CD4-positive, alpha-beta T cell treated with Interleukin-17A for 1 hour (primary cell): ENCODE measurements at regions not wholly inside any gene's neighbourhood (a gene's known extent, or its start where the extent isn't known, plus 50 kb on each side); places are given as distances from the start of the nearest gene placed in this dataset.

ENCODE experiments used
- DNase-seq: peaks from one replicate; pipeline ENCODE4 v3.0.0-alpha.2; 2020

DNA sequence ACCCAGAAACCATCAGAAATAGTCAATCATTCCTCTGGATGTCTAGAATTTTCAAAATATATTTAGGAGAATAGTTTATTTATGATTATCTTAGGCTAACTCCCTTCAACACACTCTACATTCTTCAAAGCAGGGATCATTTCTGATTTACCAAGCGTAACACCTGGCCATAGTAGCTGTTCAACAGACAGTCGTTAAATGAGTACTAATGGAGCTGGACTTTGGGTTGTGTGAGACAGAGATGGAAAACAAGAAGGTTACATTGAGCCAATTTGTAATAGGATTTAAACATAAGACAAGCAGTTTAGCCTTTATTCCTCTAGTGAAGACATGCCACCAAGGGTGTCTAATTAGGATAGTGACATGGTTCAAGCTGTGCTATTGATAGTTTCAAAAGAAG, 129.2 kb upstream of the ANO3 start:
- DNase-seq, result no peak

DNA sequence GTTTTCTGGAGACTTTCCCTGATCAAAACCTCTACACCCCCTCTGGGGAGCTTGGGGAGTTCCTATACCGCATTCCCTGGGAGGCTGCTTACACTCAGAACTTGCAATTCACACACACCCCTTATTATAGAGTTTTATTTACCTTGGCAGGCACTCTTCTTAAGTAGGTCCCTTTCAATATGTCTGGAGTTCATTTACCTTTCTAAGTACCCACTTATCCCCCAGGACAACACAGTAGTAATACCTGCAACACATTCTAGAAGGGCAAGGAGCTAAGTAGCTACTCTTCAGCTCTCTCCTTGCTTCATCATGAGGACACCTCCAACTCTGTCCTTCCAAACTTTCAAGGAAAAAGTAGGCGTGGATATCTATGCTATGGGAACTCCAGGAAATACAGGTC, 127.8 kb upstream of the ANO3 start:
- DNase-seq, result no peak

DNA sequence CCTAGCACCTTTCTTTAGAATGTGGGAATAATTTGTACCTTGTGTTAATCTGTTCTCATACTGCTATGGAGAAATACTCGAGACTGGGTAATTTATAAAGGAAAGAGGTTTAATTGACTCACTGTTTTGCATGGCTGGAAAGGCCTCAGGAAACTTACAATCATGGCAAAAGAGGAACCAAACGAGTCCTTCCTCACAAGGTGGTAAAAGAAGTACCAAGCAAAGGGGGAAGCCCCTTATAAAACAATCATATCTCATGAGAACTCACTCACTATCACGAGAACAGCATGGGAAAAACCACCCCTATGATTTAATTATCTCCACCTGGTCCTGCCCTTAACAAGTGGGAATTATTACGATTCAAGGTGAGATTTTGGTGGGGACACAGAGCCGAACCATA, 127.1 kb upstream of the ANO3 start:
- DNase-seq, result no peak

DNA sequence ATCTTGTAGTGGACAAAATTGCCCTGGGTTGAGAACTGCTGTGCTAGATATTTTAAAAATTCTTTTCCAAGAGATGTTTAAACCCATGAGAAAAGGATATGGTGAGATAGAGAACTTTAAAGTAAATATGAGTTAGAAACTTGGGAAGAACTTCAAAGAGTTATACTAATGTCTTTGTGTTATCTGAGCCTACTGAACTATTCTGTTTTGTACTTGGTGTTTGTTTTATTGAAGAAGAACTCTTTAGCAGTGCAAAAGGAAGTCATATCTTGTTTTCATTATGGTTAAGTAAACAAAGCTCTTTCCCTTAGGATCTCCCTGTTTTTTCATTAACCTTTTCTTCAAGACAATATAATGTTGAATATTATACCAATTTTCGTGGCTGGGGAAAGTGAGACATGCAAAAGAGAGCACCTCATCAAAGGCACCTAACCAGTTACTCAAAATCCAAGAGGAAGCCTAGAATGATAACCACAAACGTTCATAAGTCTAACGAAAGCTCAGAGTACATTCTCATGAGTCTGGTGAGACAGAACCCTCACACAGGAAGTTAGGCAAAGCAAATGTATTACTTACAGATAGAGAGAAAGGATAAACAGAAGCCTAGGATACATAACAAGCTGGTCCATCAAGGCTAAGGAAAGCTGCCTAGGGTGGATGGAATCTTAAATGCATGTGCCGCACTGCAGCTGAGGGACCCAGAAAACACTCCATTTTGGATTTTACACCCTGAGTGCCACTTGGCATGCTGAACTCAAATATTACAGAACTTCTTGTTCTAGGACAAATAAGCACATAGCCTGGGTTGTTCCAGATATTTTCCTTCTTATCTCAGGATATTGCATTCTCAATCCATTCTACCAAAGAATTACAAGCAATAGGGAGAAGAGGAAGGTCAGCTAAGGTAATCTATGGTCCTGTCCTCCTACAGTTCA, 112.5 kb upstream of the ANO3 start:
- DNase-seq, result no peak

DNA sequence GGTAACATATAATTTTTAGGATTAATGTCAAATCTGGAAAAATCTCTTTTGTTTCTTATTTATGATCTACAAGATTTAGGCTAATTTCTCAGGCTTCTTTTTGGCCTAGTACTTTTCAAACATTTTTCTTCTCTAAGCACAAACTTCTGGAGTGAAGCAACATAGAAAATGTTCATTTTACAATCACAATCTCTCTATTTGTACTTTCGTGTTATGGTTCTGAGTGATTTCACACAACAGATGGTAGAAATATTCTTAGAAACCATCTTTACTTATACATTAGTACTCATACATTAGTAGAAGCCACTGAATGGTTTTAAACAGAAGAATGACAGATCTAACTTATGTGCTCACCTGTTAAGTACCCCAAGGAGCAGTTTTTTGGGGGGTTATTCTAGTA, 106.3 kb upstream of the ANO3 start:
- DNase-seq, result no peak

DNA sequence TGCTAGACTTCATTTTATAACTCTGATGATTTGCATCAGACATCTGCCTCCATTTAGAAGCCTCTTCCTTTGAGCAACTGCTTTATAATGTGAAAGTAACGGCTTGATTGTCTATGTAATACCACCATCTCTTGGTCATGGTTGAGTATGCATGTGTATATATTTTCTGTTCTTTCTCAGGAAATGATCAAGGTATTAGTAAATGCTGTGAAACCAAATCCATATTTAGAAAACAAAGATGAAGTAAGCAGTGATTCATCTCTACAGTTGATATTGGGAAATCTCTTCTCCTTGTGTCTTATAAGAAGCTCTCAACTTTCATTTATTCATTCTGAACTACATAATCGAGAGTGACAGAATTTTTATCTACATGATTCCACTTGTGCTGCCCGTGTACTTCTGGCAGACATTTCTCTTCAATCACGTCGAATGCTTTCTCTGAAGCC, 104.6 kb upstream of the ANO3 start:
- DNase-seq, result no peak

DNA sequence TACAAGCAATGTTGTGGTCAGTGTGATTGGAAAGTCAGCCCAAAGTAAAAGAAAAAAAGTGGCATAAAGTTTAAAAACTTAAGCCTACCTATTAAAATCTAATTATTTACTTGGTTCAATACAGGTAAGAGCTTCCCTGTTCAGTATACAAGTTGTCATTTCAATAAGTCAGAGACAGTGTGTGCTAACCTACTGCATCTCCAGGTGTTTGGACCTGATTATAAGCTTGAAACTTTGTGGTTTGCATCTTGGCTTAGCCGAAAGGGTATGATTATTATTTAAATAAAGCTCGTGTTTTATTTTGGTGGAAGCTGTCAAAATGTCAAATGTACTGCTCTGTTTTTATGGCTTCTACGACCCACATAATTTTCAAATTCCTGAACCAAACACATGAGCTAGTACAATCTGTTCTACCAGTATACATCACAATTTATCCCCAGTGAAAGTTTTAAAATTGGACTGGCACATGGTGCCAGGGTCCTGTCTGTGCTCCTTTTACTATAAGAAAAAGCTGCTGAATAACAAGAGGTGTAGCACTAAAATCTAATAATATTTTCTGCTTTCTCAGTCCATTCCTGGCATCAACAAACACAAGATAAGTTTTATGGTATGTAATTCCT, 103.9 kb upstream of the ANO3 start:
- no peak for DNase-seq

DNA sequence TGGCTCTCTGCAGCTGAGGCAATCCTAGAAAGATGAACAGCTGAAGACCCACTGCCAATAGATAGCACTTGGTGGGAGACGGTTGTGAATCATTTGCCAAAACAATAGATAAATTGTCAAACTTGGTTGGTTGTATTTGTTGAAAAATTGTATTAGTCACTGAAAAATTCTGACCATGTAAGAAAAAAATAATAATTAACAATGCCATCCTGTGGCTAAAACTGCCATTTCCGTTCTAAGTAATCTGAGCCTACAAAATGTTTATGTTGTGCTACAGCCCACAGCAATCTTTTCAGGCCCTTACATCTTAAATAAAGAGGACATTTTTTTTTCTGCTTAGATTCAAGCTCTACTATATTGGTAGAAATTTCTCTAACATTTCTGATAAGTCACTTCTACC, 103.2 kb upstream of the ANO3 start:
- DNase-seq, result no peak

DNA sequence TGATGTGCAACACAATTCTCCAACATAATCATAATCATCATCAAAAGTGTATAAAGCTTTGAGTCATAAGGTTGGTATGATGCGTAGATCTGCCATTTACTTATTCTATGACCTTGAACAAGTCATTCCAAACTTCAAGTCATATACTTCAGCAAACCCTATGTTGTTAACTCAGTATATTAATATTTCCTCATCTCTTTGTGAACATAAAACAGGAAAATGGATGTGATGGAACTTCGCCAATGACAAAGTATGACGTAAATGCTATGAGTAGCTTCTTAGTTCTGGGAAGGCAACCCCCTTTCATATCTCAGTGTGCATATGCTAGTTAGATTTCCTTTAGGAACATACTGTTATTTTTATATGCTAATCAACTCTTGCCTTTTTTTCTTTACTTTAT, 102.7 kb upstream of the ANO3 start:
- DNase-seq, result no peak

DNA sequence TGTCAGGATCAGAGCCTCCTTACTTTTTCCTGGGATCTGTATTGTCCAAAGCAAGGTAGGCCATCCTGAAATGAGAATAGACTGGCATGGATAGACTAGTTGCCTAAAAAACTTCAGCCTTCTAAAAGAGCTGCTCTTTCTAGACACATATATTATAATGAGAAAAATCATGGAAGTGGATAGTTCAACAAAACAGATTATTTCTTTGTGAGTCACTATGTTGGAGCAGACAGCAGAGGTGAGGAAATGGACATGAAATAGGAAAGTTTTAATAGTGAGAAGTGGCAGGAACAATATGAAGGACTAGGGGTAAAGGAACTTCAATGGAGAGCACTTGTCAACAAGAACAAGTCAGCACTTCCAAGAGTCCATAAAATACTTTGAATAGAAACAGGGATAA, 101.9 kb upstream of the ANO3 start:
- no peak for DNase-seq

DNA sequence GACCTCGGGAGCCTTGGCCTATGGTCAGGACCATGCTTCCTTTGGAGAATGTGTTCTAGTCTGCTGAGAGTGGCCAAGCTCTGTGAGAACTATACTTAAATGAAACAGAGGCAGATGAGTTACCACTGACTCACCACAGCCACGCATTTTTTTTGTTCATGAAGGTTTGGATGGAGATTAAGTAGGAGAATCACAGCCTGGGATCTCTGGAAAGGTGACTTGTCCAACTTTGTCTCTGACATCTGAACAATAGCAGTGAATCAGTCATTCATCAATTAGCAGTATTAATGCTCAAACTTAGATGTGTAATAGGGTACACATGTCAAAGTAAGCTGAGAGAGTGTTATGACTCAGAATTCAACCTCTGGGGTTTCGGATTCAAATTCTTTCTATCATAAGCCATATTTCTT, 100.7 kb upstream of the ANO3 start:
- no peak for DNase-seq

DNA sequence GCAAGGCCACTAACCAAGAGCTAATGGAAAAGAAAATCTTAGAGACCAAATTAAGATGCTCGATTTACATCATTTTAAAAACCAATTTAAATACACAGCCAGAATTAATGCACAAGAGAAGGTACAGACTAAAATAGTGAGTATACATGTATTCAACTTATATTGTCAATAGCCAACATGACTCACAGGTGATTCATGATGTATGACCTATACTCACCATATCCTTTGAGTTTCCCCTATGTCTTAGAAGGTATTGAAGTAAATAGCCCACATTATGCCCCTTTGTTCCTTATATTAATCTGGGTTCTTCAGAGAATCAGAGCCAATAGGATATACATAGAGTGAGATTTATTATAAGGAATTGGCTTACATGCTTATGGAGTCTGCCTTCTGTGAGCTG, 97.5 kb upstream of the ANO3 start:
- no peak for DNase-seq

DNA sequence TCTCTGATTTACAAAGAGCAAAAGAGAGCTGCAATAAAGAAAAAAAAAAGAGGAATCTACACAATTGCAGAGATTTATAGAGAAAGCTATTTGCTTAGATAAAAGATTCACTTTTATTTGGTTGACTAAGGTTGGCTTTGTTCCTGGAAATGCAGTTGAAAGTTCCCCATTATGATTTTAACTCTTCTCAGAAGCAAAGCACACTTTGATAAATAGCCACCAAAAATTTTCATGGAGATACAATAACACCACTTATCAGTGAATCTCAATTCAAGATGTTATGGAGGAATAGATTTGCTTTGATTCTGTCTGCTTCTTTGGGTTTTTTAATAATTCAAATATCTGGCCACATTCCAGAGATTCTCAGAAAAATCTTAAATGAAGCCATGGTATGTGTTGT, 88.5 kb upstream of the ANO3 start:
- DNase-seq, result no peak

DNA sequence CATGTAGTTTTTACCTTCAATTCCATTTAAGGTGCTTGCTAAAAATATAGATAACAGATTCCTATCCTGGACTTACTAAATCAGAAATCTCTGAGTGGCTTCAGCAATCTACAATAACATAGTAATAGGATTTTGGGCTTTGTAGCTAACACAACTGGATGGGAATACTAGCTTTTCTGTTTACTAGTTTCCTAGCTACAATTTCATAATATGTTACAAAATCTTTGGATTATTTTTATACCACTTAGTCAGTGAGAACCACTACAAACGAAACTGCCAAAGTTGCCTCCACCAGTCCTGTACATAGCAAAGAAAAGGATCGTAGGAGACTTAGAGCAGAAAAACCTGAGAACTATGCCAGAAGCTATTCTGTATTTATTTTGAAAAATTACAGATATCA, 87.7 kb upstream of the ANO3 start:
- no peak for DNase-seq

DNA sequence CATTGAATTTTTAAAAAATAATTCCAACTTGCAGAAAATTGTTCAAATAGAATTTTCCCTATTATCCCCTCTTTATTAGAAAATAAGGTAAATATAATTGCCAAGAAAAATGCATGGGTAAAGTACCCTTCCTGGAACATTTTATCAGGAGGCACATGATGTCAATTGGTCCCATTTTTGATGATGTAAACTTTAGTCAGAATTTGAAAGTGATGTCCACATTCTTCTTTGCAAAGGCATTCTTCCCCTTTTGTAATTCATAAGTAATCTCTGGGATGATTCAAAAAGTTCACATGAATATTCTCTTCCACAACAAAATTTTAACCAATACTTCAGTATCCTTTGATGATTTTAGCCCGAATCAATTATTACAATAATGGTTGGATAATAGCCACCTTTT, 86.9 kb upstream of the ANO3 start:
- DNase-seq, result no peak

DNA sequence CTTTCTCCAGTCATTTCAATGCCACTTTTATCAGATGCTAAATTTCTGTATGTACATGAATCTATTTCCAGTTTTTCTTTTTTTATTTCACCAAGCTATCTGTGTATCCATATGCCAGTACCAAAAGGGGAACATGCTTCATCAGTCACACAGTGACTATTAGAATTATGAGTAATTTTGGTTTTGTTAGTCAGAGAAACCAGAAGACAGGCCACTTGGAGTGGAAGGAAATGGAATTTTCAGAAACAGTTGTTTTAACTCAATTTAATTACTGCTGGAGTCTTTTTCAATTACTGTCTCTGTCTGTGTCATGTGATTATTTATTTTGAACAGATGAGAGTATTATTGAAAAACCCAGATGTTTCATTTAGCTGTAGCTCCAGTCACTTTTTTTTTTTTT, 84.6 kb upstream of the ANO3 start:
- no peak for DNase-seq

DNA sequence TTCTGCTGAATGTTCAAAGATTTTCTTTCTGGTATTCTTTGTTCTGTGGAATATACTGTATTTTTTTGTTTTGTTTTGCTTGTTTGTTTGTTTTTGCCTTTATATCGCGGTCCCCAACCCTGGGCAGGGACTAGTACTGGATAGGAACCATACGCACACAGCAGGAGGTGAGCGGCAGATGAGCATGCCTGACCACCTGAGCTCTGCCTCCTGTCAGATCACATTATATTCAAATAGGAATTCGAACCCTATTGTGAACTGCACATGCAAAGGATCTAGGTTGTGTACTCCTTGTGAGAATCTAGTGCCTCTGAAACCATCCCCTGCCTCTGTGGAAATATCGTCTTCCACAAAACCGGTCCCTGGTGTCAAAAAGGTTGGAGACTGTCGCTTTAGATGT, 83.3 kb upstream of the ANO3 start:
- DNase-seq, result no peak

DNA sequence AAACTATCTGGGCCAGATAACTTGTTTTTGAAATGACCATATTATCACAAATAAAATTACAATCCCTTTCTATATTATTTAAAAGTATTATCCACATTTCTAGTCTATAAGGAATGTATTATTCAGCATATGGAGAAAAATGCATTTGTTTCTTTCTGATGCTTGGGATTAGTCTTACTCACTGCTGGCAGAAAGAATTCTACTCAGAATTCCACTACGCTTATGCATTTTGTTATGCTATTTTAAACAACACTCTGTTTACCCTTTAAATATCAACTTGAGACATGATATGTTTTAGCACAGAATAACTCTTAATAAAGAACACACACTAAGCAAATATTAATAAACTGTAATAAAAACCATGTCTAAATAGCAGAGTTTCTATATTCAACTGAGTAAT, 77.6 kb upstream of the ANO3 start:
- DNase-seq, result no peak

DNA sequence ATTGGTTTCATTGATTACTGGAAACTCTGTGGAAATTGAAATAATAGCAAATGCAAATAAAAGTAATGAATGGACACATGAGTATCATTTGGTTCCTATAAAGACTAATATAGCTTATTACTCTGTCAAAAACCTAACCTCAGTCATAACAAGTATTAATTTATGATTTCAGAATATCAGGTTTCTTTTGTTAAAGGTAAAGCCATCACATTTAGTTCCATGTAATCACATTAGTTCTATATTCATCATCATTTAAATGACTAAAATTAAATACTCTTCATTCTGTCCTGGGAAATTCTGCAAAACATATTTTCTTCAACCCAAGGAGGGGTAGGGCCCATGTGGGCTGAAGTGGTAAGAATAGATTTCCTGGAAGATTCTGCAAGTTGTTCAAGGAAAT, 68.2 kb upstream of the ANO3 start:
- no peak for DNase-seq

DNA sequence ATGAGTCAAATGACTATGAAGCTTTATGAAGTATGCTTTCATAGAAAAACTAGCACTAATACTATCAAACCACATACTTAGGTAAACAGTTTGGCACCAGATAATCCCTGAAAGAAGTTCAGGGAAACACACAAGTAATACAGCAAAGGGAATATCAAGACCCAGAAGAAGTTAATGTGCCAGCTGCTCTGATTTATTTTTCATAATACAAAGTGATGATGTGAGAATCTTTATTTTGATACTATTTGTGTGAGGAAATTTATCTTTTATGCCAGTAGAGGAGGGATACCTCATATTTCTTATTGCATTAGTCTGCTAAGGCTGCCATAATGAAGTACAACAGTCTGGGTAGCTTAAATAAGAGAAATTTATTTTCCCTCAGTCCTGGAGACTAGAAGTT, 67.7 kb upstream of the ANO3 start:
- no peak for DNase-seq

DNA sequence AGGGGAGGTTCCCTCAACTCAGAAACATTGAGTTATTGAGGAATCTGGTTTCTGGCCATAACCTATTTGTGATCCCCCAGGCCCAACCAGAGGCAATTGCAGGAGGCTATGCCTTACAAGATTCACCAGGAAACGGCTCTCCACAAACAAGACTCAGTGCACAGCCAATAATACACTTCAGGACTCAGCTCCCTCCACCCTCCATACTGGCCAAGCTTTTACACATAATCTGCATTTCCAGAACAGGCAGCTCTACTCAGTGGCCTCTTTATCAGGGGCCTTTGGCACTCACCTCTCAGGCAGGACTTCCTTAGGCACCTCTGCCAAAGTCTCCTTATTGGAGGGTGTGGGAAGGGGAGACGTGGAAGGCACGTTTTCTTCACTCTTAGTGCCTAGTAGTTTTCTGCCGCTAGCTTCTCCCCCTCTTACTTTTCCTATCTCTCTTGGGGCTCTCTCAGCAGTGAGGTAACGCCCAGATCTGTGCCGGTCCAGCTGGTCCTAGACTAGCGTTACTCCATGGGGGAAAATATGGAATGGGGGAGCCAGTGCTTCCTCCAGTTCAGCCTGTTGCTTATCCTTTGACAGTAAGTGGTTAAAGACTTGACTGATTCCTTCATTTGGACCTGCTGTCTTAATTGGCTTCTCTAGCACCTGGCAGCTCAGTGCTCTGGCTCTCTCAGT, 62.8 kb upstream of the ANO3 start:
- DNase-seq, result no peak

DNA sequence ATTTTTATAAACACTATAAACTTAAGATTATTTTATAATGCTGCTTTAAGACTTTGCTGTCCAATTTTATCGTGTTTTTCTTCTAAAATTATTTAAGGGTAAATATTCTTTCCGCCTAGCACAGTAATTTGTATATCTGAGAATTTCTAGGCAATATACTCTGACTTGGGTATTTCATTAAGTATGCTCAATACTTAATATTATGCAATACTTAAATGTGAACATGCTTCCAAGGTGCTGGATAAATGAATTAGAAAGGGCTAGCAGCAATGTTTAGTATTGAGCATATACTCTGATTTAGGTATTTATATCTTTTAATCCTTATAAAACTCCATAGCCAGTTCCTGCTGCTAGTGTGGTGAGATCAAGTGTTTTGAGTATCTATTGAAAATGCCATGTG, 60.3 kb upstream of the ANO3 start:
- DNase-seq, result no peak

DNA sequence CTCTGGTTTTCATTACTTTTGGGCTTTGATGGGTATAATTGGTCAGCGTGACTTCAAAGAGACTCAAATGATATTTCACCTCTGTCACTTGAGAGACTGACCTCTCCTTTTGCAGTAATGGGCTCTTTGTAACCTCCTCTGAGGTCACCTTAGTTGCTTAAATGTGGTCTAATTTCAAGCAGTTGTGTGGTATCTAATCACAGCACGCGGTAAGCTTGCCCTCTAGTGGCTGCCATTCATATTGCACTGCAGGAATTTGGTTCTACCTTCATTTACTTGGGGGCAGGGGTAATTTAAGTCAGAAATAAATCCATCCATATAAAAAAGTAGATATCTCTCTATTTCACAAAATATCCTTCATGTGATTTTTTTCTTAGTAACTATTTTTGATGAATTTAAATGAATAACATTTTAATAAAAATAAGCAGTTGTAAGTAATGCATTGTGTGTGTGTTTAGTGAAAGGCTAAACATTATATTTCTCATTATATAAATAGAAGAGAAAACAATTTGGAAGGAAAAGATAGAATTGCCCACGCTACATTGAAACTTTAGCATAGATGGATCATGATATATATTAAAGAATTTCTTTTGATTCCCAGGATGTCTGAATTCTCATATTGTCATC, 55.0 kb upstream of the ANO3 start:
- DNase-seq, result peak; percentile 45

DNA sequence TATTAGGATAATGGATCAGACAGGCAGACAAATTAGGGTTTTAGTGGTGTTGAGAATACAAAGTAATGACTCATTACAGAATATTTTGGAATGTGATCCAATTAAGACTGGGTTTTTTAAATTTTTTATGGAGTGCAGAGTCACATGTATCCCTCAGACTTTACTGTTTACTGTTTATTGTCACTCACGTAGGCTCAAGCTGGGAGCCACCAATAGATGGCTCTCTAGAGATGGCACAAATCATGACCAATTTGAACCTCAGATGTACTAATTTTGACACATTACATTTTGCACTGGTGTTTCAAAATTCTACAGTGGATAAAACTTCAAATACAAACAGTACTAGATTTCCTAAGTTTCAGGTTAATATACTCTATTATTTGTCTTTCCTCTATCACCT, 53.6 kb upstream of the ANO3 start:
- DNase-seq, result no peak
